ENCODE measurements at regions not wholly inside any gene's neighbourhood (a gene's known extent, or its start where the extent isn't known, plus 50 kb on each side); places are given as distances from the start of the nearest gene placed in this dataset.
"Not testable (repeated sequence)": the region's sequence is repeated elsewhere in the genome, so short reads cannot be mapped to it uniquely, and the experiment has no call there.

DNA sequence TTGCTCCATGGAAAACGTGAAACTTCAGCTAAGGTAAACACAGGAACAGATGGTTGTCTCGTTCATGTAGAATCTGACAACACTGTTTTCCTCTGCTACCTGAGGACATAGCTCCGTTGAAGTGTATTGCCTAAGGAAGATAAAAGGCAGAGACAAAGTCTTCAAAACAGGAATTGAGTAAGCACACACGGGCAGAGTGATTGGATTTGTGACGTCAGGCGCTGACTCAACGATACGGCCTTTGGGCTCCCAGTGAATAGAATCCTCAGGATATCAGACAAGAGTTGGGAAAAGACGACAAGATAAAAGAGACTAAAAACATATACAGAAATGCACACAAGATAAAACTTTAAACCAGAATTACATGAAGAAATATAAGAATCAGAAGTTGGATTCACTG is 787.1 kb upstream of the CTNND2 start:
- DNase-seq = no peak

GRCh38 chr5:12690361-12690760 is 786.1 kb upstream of the CTNND2 start:
- no peak for DNase-seq

- no peak for DNase-seq
Measured at GRCh38 chr5:12683249-12683648, 779.0 kb upstream of the CTNND2 start.

DNA sequence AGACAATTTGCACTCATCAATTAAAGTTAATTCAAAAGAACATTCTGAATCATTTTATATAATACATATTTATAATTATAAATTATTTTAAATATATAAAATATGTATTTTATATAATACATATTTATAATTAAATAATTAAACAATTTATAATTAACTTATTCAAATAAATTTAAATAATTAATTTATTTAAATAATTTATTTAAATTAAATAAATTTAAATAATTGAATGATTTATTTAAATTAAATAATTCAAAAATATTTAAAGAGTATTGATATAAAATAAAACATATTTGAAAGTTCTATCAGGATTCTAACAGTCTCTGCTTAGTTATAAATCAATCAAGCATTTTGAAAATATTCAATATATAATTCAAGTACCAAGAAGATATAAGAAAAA is 775.5 kb upstream of the CTNND2 start:
- no peak for DNase-seq

DNA sequence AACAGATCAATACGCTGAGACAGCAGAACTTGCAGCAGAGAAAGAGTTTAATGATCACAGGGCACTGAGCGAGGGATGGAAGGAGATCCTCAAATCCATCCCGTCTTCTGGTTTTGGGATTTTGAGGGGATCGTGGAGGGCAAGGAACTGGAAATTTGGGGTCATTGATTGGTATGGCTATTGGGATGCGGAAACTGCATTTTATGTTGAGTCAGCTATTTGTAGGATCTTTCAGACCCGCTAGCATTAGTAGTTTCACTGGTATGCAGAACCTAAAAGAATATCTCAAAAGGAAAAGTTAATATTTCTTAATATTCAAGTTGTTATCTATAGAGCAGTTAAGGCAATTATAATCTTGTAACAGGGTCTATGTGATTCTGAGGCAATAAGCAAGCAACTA is 771.7 kb upstream of the CTNND2 start:
- no peak for DNase-seq

DNA sequence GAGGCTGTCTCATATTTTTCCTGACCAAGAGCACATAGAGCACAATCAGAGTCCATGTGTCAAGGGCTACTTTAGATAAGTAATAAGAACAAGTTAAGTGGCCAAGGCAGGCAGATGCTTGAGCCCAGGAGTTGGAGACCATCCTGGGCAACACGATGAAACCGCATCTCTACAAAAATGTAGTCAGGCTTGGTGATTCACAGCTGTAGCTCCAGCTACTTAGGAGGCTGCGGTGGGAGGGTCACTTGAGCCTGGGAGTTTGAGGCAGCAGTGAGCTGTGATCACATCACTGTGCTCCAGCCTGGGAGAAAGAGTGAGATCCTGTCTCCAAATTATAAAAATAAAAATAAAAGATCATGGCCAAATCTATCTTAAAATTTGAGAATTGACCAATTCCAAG is 767.9 kb upstream of the CTNND2 start:
- no peak for DNase-seq

DNA sequence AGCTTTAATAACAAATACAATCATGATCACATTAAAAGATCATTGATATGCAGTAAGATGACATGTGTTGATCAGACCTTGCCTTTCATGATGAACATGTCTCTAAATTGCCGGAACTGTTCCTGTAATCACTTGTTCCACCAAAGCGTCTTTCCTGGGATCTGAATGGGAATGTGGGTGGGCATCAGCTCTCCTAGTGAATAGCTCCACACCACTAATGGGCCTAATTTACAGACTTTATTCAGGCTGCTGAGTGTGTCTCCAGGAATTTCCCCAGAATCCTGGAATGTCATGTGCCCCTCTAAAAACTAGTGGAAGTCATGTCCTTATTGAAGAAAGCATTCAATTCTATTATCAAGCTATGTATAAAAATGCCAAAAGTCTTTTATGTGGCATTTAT is 765.1 kb upstream of the CTNND2 start:
- DNase-seq = no peak

- no peak for DNase-seq
Measured at GRCh38 chr5:12668564-12668963, 764.3 kb upstream of the CTNND2 start.

GRCh38 chr5:12667818-12668217 is 763.6 kb upstream of the CTNND2 start:
- not testable (repeated sequence) for DNase-seq

DNA sequence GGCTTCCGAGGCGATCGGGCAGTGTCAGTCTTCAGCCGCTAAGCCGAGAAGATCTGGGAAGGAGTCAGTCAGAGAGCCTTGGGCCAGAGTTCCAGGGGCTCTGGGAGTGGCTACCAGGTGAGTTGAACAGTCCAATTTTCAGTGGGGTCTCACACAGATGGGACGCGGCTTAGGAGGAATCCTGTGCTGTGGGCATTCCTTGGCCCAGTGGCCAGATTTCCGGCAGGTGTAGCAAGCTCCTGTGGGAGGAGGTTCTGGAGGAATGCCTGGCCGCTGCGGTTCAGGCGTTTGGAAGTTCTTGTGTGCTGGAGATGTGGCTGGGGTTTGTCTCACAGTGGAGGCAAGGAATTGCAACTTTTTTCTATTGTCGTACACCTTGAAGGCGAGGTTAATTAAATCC is 761.5 kb upstream of the CTNND2 start:
- DNase-seq = not testable (repeated sequence)

GRCh38 chr5:12662545-12663314 is 758.5 kb upstream of the CTNND2 start:
- no peak for DNase-seq

- DNase-seq = no peak
Measured at GRCh38 chr5:12661617-12662370, 757.5 kb upstream of the CTNND2 start.

GRCh38 chr5:12660279-12661107 is 756.2 kb upstream of the CTNND2 start:
- DNase-seq = not testable (repeated sequence)

DNA sequence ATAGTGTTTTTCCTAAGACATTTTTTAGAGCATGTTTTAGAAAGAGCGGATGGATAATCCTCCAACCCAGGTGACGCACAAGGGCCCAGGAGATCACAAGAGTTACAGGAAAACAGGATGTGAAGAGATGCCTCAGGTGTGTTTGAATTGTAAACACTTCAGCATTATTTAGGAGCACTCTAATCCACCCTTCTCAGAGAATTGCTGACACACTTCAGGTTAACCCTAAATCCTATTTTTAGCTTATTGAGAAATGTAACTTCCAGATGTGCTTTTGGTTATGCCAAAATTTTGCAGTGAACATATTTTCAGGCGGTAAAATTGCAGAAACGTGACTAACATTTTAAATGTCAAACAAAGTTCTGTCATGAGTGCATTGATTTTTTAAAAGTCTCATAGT is 755.4 kb upstream of the CTNND2 start:
- DNase-seq = no peak

GRCh38 chr5:12658871-12659446 is 754.7 kb upstream of the CTNND2 start:
- DNase-seq = no peak

GRCh38 chr5:12657914-12658474 is 753.7 kb upstream of the CTNND2 start:
- not testable (repeated sequence) for DNase-seq

- DNase-seq = no peak
Measured at GRCh38 chr5:12655675-12656074, 751.4 kb upstream of the CTNND2 start.

GRCh38 chr5:12652201-12652600 is 748.0 kb upstream of the CTNND2 start:
- no peak for DNase-seq

GRCh38 chr5:12648558-12648957 is 744.3 kb upstream of the CTNND2 start:
- no peak for DNase-seq

DNA sequence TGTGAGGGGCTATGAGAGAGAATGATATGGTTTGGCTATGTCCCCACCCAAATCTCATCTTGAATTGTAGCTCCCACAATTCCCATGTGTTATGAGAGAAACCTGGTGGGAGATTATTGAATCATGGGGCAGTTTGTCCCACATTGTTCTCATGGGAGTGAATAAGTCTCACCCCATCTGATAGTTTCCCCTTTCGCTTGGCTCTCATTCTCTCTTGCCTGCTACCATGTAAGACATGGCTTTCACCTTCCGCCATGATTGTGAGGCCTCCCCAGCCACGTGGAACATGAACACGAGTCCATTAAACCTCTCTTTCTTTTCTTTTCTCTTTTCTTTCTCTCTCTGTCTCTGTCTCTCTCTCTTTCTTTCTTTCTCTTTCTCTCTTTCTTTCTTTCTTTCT is 743.4 kb upstream of the CTNND2 start:
- DNase-seq = no peak

DNA sequence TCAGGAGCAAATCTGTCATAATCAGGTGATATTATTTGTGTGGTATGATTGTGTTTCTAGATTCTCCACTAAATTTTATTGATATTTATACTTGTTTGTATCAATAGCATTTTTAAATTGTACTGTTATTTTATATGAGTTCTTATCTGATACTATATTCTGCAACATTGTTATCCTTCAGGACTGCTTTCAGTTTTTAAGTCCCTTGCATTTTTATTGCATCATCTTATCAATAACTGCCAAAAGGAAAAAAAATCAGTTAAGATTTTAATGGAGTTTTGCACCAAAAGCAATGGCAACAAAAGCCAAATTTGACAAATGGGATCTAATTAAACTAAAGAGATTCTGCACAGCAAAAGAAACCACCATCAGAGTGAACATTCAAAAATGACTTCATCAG is 741.3 kb upstream of the CTNND2 start:
- DNase-seq = no peak

- DNase-seq = no peak
Measured at GRCh38 chr5:12636209-12636608, 732.0 kb upstream of the CTNND2 start.

GRCh38 chr5:12626556-12626955 is 722.3 kb upstream of the CTNND2 start:
- no peak for DNase-seq
